NOMO-1 treated with dmso at 0.1 percent for 144 hours (cell line): ENCODE measurements at regions not wholly inside any gene's neighbourhood (a gene's known extent, or its start where the extent isn't known, plus 50 kb on each side); places are given as distances from the start of the nearest gene placed in this dataset.
"Not testable (repeated sequence)": the region's sequence is repeated elsewhere in the genome, so short reads cannot be mapped to it uniquely, and the experiment has no call there.

Experiments used
- DNase-seq: peaks from one replicate; lab custom pipeline; 2025; ENCODE audit not compliant: unreplicated experiment; lab: John Stamatoyannopoulos, UW

- DNase-seq = no peak
These were observed 388.1 kb upstream of the CHAC2 start for GRCh38 chr2:53379547-53379946.

- DNase-seq = no peak
These were observed 388.8 kb upstream of the CHAC2 start for GRCh38 chr2:53378791-53379190.

- DNase-seq = no peak
These were observed 394.5 kb upstream of the CHAC2 start for GRCh38 chr2:53373126-53373525.

GRCh38 chr2:53366543-53366942 is 401.1 kb upstream of the CHAC2 start:
- no peak for DNase-seq

- DNase-seq = no peak
These were observed 404.7 kb upstream of the CHAC2 start for GRCh38 chr2:53362934-53363333.

GRCh38 chr2:53356291-53356905 is 411.2 kb upstream of the CHAC2 start:
- no peak for DNase-seq

GRCh38 chr2:53353135-53354114 is 414.2 kb upstream of the CHAC2 start:
- DNase-seq = no peak

- no peak for DNase-seq
These were observed 420.3 kb upstream of the CHAC2 start for GRCh38 chr2:53347269-53347668.

GRCh38 chr2:53342248-53342647 is 425.4 kb upstream of the CHAC2 start:
- DNase-seq = no peak

GRCh38 chr2:53334610-53335009 is 433.0 kb upstream of the CHAC2 start:
- no peak for DNase-seq

GRCh38 chr2:53331667-53332066 is 435.9 kb upstream of the CHAC2 start:
- DNase-seq = no peak

- no peak for DNase-seq
These were observed 449.7 kb upstream of the CHAC2 start for GRCh38 chr2:53317861-53318260.

GRCh38 chr2:53315149-53315548 is 452.5 kb upstream of the CHAC2 start:
- no peak for DNase-seq

GRCh38 chr2:53314718-53315117 is 452.9 kb upstream of the CHAC2 start:
- no peak for DNase-seq

- not testable (repeated sequence) for DNase-seq
These were observed 454.0 kb upstream of the CHAC2 start for GRCh38 chr2:53313644-53314043.

GRCh38 chr2:53312721-53313120 is 454.9 kb upstream of the CHAC2 start:
- no peak for DNase-seq

- DNase-seq = no peak
These were observed 455.4 kb upstream of the CHAC2 start for GRCh38 chr2:53312181-53312580.

GRCh38 chr2:53303012-53303578 is 464.5 kb upstream of the CHAC2 start:
- no peak for DNase-seq

- no peak for DNase-seq
These were observed 465.1 kb upstream of the CHAC2 start for GRCh38 chr2:53302455-53302854.

GRCh38 chr2:53289309-53290006 is 478.1 kb upstream of the CHAC2 start:
- no peak for DNase-seq

GRCh38 chr2:53286345-53286744 is 481.3 kb upstream of the CHAC2 start:
- no peak for DNase-seq
